ENCODE measurements at regions not wholly inside any gene's neighbourhood (a gene's known extent, or its start where the extent isn't known, plus 50 kb on each side); places are given as distances from the start of the nearest gene placed in this dataset.

GRCh38 chr6:17032988-17033634 lies 68.7 kb upstream of the STMND1 start:
- TF ChIP-seq CTCF (conservative IDR thresholded peaks at IDR 0.05) (no peak), ZFX (IDR thresholded peaks at IDR 0.05) (no peak)
